Ureter (tissue), 1 donor: ENCODE measurements at regions not wholly inside any gene's neighbourhood (a gene's known extent, or its start where the extent isn't known, plus 50 kb on each side); places are given as distances from the start of the nearest gene placed in this dataset.
"Not testable (repeated sequence)": the region's sequence is repeated elsewhere in the genome, so short reads cannot be mapped to it uniquely, and the experiment has no call there.

Experiments used
- DNase-seq: peaks from one replicate; pipeline ENCODE4 v3.0.0-alpha.2; 2020; ENCODE audit warnings: low spot score
- donor health status: DM: yes; HTN: yes; CAD: no.

DNA sequence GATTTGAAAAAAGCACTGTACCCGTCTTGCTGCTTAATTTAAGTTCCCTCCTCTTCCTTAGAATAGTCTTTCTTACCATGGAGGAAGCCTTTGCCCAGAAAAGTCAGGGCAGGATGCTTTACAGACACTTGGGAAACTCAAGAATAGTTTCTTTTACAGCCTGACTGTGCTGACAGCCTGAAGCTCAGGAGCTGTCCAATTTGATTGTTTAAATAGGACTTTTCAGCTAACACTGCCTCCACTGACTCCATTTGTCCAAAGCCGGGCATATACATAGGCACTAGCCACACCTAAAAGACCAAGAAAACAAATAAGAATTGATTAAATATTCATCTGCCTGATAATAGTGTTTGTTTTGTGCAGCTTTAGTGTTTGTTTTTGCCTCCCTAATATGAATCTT lies 110.9 kb upstream of the L3MBTL4 start:
- DNase-seq, result no peak

DNA sequence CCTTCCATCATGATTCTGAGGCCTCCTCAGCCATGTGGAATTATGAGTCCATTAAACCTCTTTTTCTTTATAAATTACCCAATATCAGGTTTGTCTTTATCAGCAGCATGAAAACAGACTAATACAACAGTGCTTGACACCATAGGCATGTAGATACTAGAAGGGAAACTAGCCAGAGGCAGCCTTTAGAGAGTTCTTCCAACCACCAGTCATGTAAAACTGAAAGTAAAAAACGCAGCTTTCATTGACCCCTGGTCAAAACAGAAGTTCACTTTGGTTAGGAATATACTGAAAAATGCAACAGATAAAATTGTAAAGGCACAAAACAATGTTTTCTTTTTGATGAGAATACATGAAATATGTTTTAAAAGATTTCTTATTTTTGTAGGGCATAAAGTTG lies 122.8 kb upstream of the L3MBTL4 start:
- DNase-seq, result no peak

DNA sequence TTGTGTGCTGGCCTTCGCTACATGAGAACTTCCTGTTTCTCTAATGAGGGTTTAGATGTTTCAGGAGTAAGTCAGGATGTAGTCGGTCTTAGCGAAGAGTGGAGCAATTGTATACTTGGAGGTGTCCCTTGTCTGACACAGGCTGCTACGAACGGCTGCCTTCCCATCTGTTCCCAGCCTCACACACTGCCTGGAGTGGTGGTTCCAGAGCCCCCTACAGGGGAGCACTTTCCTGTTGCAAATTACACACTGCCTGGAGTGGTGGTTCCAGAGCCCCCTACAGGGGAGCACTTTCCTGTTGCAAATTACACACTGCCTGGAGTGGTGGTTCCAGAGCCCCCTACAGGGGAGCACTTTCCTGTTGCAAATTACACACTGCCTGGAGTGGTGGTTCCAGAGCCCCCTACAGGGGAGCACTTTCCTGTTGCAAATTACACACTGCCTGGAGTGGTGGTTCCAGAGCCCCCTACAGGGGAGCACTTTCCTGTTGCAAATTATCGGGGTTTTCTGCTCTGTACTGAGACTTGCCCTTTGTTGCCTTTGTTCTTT lies 126.5 kb upstream of the L3MBTL4 start:
- not testable (repeated sequence) for DNase-seq

DNA sequence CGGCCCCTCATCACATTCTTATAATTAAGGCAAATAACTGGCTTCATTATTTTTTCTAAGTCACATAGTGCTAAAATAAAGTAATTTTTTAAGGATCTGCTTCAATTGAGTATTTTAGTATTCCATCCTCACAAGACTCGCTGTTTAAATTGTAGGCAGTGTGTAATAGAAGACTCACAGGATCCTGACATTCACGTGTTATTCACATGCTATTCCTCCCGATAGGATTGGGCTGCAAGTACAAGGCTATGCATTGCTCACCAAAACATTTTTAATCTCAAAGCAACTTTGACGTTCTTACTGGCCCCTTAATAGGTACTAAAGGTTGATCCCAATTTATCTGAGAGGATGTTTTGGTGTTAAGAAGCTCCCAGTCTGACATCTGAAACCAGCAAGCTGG lies 127.6 kb upstream of the L3MBTL4 start:
- DNase-seq, result no peak

DNA sequence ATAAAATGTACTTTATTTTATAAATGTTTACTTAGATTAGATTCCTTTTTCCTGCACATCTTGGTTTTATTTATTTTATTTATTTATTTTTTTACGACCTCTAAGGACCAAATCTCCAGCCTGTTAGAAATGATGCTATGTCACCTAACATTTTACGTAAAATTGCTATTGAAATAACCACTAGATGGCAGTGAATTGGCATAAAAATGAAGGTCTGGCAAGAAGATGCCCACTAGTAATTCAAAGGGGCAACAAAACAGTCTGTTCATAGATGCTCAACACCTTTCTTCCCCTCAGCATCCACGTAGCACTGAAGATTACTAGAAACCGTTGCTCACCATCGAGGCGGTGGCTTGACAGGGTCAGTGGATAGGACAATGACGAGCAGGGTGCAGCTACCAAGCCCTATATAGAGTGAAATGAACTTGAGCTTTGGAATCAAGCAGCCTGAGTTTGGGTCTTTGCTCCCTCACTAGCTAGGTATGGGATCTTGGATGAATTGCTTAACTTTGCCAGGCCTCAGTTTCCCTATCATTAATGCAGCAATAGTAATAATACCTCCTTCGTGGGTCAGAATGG lies 128.7 kb upstream of the L3MBTL4 start:
- no peak for DNase-seq

DNA sequence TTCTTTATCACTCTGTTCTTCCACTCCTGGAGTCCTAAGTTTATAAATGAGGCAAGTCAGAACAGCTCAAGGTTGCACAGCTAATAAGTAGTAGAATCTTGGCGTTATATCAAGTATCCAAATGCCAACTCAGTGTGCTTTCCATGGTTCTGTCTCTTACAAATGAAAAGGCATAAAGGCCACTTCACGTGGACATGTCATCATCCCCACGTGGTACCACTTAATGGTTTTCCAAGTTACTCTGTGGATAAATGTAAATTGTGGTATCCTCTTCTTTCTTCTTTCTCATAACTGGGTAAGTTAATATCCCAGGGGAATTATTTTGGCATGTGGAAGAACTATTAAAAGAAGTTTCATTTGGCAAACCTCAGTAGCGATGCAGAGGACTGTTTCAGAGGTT lies 131.5 kb upstream of the L3MBTL4 start:
- no peak for DNase-seq

DNA sequence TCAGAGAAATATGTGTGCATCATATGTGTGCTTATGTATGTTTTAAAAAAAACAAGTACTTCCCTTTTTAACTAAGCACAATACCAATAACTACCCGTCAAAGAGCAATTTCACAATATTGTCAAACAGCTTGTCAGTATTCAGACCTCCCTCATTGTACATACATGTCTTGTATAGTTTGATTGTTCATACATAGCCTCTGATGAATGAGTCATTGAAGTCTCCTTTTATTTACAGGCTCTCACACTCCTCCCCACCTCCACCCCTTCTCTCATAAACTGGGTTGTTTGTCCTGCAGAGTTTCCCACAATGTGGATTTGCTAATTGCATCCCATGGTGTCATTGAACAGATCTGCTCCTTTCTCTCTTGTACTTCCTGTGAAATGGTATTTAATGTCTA lies 132.8 kb upstream of the L3MBTL4 start:
- no peak for DNase-seq

DNA sequence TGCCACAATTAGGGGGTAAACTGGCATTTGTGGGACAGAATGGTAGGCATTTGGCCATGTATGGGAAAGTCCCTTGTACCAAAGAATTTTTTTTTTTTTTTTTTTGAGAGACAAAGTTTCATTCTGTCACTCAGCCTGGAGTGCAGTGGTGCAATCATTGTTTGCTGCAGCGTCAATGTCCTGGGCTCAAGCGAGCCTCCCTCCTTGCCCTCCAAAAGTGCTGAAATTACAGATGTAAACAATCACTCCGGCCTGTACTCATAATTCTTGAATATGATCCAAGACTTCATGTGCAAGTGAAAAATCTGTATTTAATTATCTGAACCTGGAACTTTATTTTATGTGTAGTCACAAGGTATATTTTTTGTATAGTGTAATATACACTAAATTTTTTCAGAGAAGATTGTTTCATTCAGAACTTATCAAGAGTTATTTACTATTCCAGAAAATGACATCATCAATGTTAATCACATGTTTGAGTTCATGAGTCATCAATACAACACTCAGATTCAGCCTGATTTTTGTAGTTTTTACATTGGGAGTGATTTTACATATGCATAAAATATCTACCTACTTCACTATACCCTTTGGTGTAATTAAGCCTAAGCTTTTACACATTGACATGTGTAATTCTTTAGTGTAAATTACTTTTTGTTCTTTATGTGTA lies 138.7 kb upstream of the L3MBTL4 start:
- no peak for DNase-seq

DNA sequence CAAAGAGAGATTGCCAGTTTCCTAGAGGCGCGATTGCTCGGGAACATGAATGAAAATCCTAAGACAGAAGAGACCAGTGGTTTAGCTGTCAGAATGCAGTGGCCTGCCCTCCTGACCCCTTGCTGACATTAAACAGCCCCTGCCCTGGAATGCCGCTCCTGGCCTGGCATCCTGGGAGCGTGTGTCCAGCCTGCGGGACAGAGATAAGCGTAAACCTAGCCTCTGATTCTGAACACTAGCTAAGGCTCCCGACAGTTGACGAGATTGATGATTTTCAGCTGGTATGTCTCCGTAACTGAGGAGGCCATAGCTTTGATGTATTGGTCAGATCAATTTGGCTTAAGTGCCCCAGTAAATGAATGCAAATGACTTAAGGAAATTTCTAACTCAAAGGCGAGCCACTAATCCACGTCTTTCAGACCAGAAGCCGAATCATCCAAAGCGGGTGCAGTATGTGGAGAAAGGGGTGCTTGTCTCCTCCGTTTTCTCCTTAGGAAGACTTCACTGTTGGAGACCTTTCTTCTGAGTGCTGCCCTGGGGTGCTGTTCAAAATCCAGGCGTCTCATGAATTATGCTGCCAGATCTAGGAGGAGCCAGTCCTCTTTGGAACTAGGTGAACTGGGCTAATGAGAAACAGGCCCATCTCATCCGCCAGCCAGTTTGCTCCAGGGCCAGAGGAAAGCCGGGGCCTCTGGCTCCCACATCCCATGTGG lies 142.5 kb upstream of the L3MBTL4 start:
- DNase-seq, result no peak

DNA sequence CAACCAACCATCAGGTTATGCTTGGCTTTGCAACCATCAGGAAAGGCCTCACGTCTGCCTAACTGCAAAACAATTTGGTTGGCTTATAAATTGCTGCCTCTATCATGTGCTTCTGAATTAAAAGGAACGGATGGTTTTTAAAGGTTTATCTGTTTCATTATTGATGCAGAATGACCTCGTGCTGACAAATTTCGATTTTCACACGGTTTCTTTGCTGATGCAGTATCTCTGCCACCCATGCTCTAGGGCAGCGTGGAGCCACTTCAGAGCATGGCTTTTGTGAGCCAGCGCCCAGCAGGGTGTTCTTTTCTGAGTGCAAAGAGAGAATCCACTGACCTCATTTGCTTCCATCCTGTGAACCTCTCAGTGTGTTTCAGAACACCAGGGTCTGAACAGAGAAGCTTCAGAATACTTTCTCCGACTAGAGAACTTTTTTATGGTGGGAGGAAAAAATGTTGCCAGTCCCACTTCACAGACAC lies 143.1 kb upstream of the L3MBTL4 start:
- DNase-seq, result no peak

DNA sequence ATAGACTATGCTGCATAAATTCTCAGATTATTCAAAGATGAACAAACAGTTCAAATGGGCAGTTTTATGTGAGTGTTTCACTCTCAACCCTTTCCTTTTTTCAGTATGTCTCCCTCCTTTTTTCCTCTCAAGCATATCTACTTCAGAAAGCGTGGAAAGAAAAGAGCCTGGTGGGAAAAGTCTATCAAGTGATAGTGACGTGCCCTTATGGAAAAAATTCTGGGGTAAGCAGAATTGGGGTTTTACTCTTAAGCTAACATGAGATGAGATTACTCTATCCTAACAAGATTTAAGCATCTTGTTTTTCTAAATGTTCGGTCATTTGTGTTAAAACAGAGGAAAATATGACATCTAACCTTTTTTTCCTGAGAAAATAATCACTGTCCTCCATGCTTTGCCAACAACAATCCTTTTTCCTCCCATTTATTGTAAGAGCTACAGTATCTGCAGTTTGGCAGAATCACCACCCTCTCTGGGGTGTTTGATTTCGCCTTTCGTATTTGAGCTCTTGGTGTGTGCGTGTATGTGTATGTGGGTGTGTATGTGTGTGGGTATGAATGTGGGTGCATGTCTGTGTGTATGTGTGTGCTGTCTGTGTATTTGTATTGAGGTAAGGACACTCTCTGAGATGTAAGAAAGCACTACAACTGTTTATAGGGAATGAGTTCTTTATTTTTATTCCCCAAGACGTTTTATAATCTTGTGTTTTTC lies 143.9 kb upstream of the L3MBTL4 start:
- DNase-seq, result no peak

DNA sequence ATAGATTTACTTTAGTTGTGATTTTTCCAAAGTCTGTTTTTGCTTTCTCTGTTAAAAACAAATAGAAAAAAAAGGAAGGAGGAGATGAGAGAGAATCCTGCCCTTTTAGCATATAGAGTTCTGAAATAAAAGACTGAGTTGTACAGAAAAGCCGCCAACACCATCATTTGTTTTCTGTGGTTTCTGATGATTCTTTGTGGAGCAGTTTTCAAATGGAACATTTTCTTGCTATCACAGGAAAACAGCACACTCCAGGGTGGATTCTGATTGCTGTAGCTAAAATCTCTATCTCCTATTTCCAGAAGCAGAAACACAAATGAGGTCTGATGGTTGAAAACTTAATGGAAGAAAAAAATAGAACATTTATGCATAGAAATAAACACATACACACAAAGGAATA lies 144.6 kb upstream of the L3MBTL4 start:
- no peak for DNase-seq

DNA sequence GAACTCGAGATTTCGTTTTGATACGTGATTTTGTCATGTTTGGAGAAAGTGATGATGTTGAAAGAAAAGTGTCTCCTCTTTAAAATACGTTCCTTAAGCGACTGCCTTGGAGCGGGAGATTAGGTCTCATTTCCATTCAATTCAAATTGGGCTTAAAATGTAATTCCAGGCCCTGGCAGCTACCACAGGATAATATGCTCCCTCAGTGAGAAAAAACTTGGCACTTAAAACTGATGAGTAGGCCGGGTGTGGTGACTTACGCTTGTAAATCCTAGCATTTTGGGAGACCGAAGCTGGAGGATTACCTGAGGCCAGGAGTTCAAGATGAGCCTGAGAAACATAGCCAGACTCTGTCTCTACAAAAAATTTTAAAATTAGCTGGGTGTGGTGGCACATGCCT lies 146.3 kb upstream of the L3MBTL4 start:
- no peak for DNase-seq

DNA sequence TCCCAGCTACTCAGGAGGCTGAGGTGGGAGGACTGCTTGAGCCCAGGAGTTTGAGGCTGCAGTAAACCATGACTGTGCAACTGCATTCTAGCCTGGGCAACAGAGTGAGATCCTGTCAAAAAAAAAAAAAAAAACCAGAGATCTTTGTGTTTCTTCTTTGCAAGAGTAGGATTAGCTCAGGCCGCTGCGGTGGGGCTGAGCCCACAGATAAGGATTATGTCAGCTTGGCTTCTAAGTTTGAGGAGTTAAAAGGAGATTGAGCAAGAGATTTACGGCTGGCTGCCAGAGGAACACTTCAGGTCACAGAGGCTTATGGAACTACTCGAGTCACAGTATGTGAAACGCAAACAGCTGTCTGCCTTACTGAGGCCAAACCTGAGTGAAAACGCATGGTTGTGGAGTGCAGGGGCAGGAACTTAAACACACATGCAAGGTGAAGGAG lies 146.7 kb upstream of the L3MBTL4 start:
- DNase-seq, result peak; percentile 59

DNA sequence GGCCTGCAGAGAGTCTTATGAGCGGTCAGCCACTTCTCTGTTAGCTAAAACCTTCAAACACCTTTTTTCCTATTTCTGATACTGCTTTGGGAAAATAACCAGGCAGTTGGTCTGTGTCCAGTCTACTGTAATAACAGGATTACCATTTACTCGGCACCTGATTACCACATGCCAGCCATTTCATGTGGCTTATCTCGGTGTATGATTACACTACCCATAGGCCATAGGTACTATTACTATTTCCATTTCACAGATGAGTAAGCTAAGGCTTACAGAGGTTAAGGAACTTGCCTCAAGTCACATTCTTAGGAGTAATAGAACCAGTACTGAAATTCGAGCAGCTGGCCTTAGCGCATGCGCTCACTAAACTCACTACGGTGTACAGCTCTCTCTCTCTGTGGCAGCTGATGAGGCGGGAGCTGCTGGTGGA lies 147.2 kb upstream of the L3MBTL4 start:
- DNase-seq, result no peak

DNA sequence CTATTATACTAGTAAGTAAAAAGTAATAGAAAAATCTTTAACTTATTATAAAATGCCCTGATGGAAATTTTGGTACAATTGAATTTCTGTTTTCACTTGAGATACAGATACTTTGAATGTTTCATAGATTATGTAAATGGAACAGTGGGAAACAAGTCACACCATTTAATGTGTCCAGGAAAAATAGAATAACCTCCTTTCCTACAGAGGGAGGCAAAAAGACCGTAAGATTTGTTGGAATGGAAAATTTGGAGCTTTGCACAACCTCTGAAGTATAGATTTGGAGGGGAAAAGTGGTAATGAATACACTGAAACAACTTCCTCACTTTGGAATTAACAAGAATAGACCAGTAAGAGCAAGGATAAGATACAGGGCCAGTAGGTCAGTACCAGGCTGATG lies 149.2 kb upstream of the L3MBTL4 start:
- DNase-seq, result no peak

DNA sequence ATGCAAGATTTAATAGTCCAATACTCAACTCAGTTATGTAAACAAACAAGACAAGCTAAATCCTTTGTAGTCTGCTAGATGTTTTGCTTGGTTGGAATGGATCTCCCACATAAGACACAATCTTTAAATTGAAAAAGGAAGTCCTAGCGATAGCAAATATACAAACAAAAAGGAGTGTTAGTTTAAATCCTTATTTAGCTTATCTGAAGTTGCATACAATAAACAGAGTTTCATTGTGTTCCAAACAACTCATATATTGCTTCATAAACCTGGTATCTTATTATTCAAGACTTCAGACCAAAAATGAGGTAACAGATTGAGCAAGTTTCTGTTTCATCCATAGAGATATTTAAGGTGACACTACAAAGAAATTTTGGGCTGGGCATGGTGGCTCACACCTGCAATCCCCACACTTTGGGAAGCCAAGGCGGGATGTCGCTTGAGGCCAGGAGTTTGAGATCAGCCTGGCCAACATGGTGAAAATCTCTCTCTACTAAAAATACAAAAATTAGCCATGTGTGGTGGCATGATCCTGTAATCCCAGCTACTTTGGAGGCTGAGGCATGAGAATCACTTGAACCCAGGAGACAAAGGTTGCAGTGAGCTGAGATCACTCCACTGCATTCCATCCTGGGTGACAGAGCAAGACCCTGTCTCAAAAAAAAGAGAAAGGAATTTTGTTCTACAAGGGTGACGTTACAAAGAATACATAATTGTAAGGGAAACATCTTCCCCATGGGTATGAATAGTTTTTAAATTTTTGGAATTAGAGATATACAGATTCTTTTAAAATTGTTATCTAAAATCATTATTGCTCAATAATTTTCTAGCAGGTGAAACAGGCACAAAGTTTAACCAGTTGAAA lies 150.5 kb upstream of the L3MBTL4 start:
- DNase-seq, result no peak

DNA sequence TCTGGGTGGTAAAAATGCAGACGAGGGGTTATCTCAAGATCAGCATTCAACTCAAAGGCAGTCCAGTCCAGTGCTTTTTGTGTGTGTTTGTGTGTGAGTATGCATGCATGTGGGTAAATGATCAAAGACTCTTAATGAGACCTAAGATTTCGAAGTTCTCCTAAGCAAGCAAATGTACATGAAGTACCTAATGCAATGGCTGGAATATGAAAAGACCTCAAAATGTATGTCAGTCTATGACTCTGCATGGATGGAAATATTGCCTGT lies 151.0 kb upstream of the L3MBTL4 start:
- DNase-seq, result no peak

DNA sequence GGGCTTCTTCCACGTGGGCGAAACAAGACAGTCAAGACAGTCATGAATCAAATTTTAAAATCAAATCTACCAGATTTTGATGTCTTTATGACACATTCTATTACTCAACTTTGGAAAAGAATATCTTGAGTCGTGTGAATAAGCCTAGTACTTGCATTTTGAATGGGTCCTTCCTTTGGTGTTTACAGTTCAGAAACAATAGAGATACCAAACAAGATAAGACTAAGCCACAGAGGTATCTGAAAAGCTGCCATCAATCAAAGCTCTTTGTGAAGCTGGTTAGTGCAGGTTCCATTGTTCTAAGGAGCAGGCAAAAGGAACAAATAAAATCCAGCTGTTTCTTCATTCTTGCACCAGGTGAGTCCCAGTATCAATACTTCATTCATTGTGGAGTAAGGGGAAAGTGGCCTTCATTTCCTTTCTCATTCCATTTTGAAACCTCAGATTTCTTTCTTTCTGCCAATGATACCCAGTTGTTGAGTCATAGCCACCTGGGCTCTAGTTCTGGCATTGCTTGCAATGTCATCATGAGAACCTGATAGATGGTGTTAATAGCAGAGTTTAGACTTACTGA lies 151.7 kb upstream of the L3MBTL4 start:
- no peak for DNase-seq

DNA sequence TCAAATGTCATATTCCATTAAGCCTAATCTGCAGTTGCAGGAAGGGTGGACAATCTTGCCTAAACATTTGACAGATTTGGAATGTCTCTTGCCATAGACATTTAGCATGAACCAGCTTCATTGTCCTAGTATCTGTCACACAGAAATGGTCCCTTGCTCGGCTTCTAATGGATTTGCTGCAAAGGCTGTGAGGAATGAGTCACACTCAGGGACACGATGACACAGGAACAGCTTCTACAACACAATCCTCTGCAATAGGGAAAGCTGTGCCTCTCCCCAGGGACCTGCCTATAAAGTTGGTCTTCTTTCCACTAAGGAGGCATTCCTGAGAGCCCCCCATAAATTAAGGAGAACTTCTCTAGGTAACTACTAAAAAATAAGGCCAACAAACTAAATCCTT lies 155.1 kb upstream of the L3MBTL4 start:
- no peak for DNase-seq

DNA sequence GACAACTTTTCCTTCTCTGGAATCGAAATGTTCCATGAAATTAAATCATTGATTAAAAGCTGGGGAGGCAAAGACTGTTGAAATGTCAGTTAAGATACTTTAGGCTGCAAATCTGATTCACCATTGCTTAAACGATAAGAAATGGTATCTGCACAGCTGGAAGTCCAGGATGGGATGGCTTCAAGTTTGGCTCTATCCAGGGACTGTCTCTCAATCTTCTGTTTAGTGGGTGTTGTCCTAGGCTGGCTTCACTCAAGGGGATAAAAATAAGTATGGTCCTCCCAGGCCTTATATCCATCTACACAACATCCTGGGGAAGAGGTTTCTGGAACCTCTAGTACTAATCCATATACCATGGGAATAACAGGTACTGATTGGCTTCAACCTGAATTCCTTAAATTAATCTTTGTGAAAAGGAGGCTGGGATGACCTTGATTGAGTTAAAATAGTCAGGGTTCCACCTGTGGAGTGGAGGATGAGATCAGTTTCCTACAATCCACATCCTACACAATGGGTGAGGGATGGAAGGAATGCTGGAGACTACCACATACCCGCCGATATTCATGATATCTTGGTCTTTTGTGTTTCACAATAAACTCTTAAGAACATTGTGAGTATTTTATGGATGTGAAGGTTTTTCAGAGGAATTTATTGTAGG lies 156.0 kb upstream of the L3MBTL4 start:
- DNase-seq, result no peak
